ENCODE measurements at regions not wholly inside any gene's neighbourhood (a gene's known extent, or its start where the extent isn't known, plus 50 kb on each side); places are given as distances from the start of the nearest gene placed in this dataset.

GRCh38 chr10:8151086-8151485 is 96.6 kb downstream of the GATA3 start:
- TF ChIP-seq CTCF (IDR thresholded peaks at IDR 0.05; ENCODE audit: poor library complexity) (no peak), EZH2 (IDR thresholded peaks at IDR 0.05; ENCODE audit: borderline replicate concordance) (no peak), EZH2phosphoT487 (IDR thresholded peaks at IDR 0.05; ENCODE audit: low read depth, severe bottlenecking, unreplicated experiment) (no peak)
